Stimulated activated CD4-positive, alpha-beta T cell treated with anti-CD3 and anti-CD28 coated beads, Interleukin-2, amount 100 ng/mL, for 48 hours (primary cell): ENCODE measurements at regions not wholly inside any gene's neighbourhood (a gene's known extent, or its start where the extent isn't known, plus 50 kb on each side); places are given as distances from the start of the nearest gene placed in this dataset.

Experiments
- DNase-seq, 2 donors: peaks; one replicate each; pipeline ENCODE4 v3.0.0-alpha.2; 2020

- DNase-seq = no peak
Observed at GRCh38 chr2:158006961-158007719, 94.5 kb upstream of the UPP2 start.

- no peak for DNase-seq
Observed at GRCh38 chr2:158004126-158004764, 97.4 kb upstream of the UPP2 start.

- no peak for DNase-seq
Observed at GRCh38 chr2:158002079-158002478, 99.6 kb upstream of the UPP2 start.

- DNase-seq = no peak
Observed at GRCh38 chr2:157996799-157997198, 104.9 kb upstream of the UPP2 start.

GRCh38 chr2:157995117-157995516, 106.6 kb upstream of the UPP2 start:
- no peak for DNase-seq

- no peak for DNase-seq
Observed at GRCh38 chr2:157991932-157992331, 109.7 kb upstream of the UPP2 start.

- DNase-seq = no peak
Observed at GRCh38 chr2:157990173-157990572, 111.5 kb upstream of the UPP2 start.

- DNase-seq = no peak
Observed at GRCh38 chr2:157989227-157989626, 112.4 kb upstream of the UPP2 start.

GRCh38 chr2:157986761-157987160, 110.6 kb upstream of the ACVR1 start:
- DNase-seq = no peak

- DNase-seq = no peak
Observed at GRCh38 chr2:157984866-157985265, 108.7 kb upstream of the ACVR1 start.

- no peak for DNase-seq
Observed at GRCh38 chr2:157980020-157980419, 103.9 kb upstream of the ACVR1 start.

GRCh38 chr2:157971702-157972101, 95.6 kb upstream of the ACVR1 start:
- no peak for DNase-seq

- no peak for DNase-seq
Observed at GRCh38 chr2:157967856-157968255, 91.7 kb upstream of the ACVR1 start.

GRCh38 chr2:157959249-157959648, 83.1 kb upstream of the ACVR1 start:
- no peak for DNase-seq

GRCh38 chr2:157957596-157957995, 81.5 kb upstream of the ACVR1 start:
- no peak for DNase-seq

GRCh38 chr2:157952558-157952957, 76.4 kb upstream of the ACVR1 start:
- DNase-seq = no peak

GRCh38 chr2:157948856-157949255, 72.7 kb upstream of the ACVR1 start:
- no peak for DNase-seq

- DNase-seq = no peak
Observed at GRCh38 chr2:157946919-157947557, 70.9 kb upstream of the ACVR1 start.

GRCh38 chr2:157940024-157940423, 63.9 kb upstream of the ACVR1 start:
- DNase-seq = no peak

- DNase-seq = no peak
Observed at GRCh38 chr2:157938556-157938955, 62.4 kb upstream of the ACVR1 start.

- DNase-seq = no peak
Observed at GRCh38 chr2:157936406-157936805, 60.3 kb upstream of the ACVR1 start.

- no peak for DNase-seq
Observed at GRCh38 chr2:157935378-157935906, 59.3 kb upstream of the ACVR1 start.

- DNase-seq = no peak
Observed at GRCh38 chr2:157934684-157935377, 58.7 kb upstream of the ACVR1 start.
